Activated CD4-positive, alpha-beta T cell treated with anti-CD3 and anti-CD28 coated beads, Interleukin-2, amount 50 U/mL, for 16 hours (primary cell): ENCODE measurements at regions not wholly inside any gene's neighbourhood (a gene's known extent, or its start where the extent isn't known, plus 50 kb on each side); places are given as distances from the start of the nearest gene placed in this dataset.

Experiments used
- DNase-seq: peaks from one replicate; pipeline ENCODE4 v3.0.0-alpha.2; 2020

DNA sequence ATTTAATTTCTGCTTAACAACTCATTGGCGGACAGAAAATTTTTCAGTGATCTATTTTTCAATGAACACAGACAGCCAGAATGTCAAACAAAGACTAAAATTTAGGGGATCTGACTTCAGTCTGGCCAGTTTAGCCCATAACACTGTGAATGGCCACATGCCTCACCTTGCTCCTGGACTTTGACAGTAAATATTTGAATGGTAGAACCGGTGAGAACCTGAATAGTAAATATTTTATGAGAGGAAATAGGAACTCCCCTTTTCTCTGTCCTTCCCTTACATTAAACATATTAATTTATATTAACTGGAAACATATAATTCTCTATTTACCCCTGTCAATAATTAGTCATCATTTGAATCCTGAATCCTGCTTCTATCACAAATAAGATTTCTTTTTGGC, 942.1 kb downstream of the KCNJ2 start:
- DNase-seq = no peak

DNA sequence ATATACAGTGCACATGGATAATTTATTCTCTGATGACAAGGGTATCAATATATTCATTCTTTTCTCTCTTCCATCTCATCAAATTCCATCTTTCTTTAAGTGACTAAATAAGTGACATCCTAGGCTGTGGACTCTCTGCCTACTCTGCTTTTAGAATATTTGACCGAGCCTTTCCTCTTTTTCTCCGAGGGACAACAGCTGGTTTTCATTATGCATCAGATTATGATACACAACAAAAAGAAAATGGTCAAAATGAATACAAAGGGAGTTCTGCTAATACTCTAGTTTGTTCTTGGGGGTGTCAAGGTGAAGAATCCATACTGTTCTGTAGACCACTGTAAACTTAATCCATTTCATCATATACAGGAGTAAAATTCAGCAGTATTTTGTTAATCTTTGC, 942.6 kb downstream of the KCNJ2 start:
- DNase-seq = no peak

DNA sequence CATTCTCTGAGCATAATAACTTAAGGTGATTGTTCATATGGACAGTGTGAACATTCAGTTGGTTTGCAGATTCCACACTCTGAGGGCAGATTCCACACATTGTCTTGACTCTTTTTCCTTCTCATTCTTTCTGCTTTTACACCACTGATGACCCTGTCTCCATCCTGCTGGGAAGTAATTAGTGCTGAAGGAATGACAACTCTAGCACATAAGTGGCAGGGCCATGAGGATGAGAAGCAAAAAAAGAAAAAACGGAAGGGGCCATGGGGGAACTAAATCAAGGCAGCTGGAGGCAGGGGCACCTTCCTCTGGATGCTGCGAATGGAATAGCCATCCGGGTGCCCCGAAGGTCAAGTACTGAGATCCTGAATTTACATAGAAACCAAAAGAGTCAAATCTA, 944.0 kb downstream of the KCNJ2 start:
- DNase-seq = no peak

DNA sequence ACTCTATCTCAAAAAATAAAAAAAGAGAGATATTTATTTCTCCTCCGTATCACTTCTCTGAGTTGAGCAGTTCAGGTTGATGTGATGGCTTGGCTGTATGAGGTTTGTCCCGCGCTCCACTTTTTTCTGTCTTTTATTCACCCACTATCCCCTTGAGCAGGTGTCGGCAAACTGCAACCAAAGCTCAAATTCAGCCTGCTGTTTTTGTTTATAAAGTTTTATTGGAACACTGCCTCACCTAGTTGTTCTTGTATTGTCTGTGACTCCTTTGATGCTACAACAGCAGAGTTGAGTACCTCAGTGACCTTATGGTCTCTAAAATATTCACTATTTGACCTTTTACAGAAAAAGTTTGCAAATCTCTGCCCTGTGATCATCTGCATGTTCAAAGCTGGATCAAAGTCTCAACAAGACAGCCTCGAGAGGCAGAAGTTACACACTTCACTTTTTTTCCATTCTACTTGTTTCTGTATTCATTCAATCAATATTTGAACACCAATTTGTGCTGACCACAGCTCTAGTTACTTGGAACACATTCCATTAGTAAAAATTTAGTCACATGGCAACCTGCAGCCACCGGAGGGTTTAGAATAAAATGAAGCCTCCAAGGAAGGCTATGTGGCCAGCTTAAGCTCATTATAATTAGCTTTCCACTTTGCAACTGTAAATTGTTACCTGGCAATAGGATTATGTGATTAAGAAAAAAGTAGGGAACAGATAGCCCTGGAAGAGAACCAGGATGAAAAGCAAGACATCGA, 945.8 kb downstream of the KCNJ2 start:
- no peak for DNase-seq

DNA sequence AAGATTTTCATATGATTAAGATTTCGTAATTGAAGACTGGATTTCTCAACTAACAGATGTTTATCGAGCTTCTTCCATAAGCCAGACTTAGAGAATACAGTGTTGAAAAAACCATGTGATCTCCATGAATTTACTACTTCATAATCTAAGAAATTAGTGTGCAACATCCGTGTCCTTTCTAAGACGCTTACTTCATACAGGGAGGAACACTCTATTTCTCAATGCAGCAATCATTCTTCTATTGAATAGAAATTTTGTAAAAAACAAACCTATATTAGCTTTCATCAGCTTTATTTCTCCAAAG, 946.3 kb downstream of the KCNJ2 start:
- no peak for DNase-seq

DNA sequence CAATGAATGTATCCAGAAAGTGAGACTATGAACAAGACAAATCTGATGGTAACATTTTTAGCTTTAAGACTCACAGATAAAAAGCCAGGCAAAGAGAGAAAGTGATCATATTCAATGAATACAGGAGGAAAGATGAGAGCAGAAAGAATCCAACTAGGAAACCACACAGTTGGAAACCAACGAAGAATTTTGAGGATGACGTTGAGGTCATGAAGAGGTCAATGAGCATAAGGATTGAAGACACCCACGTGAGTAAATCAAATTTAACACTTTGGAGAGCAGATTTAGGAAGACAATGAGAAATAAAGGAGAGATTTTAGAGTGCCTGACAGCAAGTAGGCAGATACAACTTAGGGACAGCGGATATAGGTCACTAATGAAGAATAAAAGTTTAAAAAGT, 948.1 kb downstream of the KCNJ2 start:
- no peak for DNase-seq

DNA sequence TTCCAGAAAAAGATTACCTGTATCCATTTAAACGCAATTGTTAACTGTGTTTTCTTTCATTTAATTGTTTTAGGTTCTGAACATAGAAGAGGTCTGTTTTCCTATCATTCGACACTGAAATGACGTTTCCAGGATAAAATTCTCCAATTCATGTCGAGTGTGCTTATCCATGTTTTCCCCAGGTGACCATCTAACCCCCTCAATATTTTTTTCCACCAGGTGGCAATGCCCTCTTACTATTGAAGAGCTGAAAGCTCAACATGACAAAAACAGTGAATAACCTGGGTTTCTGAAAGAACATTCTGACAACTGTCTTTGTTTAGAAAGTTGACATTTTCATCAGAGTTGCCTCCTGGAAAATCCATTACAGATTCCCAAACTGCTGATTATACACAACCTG, 948.7 kb downstream of the KCNJ2 start:
- DNase-seq = no peak

DNA sequence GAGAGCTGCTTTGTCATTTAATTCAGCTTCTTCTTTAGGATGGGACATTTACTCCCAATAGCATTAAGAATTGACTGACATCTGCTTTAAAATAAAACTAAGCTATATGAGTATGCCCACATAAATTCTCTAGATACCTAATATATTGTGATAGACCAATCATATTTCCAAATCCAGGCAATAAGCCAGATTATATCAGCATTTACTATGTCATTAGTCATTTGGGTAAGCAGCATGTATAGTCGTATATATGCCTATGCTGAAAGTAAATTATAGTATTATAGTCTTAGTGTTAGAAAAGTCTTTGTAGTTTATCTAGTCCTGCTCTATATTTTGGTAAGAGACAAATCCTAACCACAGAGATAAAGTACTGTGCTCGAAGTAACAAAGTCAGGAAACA, 958.1 kb downstream of the KCNJ2 start:
- no peak for DNase-seq

DNA sequence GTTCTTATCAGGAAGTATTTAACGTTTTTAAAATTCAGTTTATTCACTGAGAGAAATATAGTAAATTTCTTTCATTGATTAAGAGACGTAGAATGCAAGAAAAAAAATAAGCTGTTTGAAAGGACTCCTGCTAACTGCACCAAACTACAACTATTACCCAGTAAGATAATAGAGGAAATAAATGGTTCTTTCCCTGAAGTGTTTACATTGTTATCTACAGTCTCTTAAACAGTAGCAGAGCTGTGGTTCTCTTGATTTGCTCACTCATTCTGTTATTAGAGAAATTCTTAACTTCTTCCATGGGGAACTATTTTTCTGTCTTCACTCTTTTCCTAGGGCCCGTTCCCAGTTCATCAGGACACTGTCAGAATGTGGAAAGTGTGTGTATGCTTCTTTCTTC, 973.0 kb downstream of the KCNJ2 start:
- no peak for DNase-seq

- DNase-seq = no peak
Measured at GRCh38 chr17:71145486-71145885, 975.3 kb upstream of the SOX9 start.

DNA sequence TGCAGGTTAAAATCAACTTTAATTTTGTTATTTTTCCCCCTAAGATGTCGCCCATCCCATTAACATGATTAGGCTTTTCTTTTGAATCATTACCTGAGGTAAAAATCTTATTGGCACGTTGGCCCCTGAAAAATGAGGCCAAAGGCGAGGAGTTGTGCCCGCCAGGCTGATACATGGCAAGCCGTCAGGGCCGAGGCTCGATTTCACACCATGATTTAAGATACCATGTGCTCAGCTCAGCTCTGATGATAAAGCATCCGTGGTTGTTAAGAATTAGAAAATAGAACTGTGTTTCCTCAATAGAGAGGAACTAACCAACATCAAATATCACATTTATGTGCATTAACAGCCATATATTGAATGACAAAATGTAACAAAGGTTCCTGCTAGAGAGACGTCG, 972.9 kb upstream of the SOX9 start:
- no peak for DNase-seq

- no peak for DNase-seq
Measured at GRCh38 chr17:71149607-71150006, 971.2 kb upstream of the SOX9 start.

DNA sequence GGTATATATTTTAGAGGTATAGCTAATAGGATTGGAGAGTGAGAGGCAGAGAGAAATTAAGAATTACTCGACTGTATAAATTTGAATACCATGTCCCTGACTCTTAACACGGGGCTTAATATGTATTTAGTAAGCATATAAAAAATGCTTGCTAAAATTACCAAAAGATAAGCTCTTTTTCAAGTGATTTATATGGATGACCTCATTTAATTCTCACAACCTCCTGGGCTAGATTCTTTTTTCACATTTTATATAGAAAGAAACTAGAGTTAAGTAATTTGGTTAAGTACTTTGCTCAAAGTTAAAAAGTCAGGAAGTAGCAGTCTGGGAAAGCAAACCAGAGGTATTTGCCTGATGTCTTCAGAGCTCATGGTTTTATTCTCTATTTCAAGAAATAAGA, 963.5 kb upstream of the SOX9 start:
- DNase-seq = no peak

- DNase-seq = no peak
Measured at GRCh38 chr17:71158437-71158836, 962.4 kb upstream of the SOX9 start.

DNA sequence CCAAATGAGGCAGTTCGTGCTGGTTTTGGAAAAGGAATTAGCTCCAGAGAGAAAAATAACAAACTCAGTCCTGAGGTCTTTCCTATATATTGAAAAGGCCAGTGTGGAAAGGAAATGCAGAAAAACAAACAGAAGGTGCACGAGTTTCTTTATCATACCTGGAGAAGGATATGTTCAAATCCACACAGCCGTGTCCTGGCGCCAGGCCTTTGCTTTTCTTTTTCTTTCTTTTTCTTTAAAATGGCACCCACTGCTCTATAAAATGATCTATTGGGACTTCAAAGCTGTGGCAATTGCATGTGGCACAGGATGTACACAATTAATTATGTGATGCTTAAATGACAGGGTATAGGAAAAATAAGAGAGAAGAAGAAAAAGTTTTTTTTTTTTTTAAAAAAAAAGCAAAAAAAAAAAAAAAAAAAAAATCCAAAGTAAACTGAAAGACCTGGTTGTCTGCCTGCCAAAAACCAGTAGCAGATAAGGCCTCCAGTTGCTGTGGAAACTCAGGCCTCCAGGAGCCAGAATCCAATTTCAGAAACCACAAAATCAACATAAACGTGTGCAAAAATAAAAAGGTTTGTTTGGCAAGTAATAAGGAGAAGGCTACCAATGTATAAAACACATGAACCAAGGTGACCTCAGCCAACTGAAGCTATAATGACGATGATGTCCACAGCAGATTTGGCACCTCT, 957.6 kb upstream of the SOX9 start:
- DNase-seq = no peak

DNA sequence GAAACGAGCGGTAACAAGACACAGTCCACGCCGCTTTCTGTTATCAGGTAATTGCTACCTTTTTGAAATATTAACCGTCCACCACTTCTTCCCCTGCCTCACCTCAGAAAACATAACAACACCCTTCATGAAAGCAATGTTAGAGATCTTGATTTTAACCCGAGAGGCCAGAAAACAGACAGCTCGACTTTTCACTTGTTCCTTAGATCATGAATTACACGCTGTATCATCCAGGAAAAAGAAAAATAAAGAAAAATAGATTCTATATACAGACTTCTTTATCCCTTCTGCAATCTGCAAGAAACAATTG, 957.1 kb upstream of the SOX9 start:
- no peak for DNase-seq

GRCh38 chr17:71164561-71164960, 956.3 kb upstream of the SOX9 start:
- no peak for DNase-seq

GRCh38 chr17:71166311-71166710, 954.5 kb upstream of the SOX9 start:
- DNase-seq = no peak

GRCh38 chr17:71168053-71168741, 952.6 kb upstream of the SOX9 start:
- DNase-seq = no peak

DNA sequence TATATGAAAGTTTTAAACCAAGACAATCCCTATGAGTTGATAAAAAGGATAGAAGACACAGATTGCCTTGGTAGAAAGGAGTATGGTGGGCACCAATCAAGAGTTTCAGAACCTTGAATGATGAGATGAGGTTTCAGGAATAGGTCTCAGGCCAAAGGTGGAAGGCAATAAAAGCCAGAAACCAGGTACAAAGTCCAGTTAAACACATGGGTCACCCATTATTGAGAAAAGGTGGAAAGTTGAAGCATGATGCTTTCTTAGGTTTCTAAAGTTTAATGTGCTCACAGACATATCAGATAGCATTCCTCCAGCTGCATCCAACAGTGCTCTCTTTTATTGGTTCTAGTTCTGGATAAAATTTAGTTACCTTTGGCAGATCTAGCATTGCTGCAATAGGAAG, 950.8 kb upstream of the SOX9 start:
- DNase-seq = no peak

GRCh38 chr17:71171270-71171669, 949.5 kb upstream of the SOX9 start:
- no peak for DNase-seq

DNA sequence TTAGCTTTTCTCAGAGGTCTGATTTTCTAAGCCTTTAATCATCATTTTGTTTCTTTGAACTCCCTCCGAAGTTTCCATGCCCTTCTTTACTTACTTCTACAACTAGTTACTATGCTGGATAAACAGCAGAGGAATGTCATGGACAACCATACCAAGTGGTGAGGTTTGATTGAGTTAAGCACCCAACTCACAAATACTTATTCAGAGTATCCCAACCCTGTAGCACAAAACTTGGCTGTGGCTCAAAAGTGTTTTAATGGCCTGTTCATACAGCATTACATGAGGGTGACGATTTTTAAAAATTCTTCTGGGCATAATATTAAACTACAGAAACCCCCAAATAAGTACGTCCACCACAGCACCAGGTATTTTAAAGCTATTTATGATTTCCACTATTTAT, 946.8 kb upstream of the SOX9 start:
- DNase-seq = no peak

GRCh38 chr17:71176331-71176730, 944.5 kb upstream of the SOX9 start:
- no peak for DNase-seq

- DNase-seq = no peak
Measured at GRCh38 chr17:71176928-71177443, 943.8 kb upstream of the SOX9 start.
